Stimulated activated naive CD8-positive, alpha-beta T cell treated with anti-CD3 and anti-CD28 coated beads, Interleukin-15, amount 100 ng/mL, for 72 hours (primary cell): ENCODE measurements at regions not wholly inside any gene's neighbourhood (a gene's known extent, or its start where the extent isn't known, plus 50 kb on each side); places are given as distances from the start of the nearest gene placed in this dataset.
A peak's percentile ranks its signal among the peaks of the same experiment; 100 is the strongest.

Experiments
- ATAC-seq: fragments of 150-1000 bp; cut with Tn5 transposase; 2 replicates; pipeline ENCODE4 v1.10.0; 2021; ENCODE audit warnings: mild to moderate bottlenecking, moderate library complexity
- DNase-seq, 2 donors: peaks; one replicate each; pipeline ENCODE4 v3.0.0; 2021 to 2022
- H3K27ac Mint-ChIP-seq, 2 donors: one replicate each; pipeline ENCODE4 v1.8.0; 2022; ENCODE audit warnings: mild to moderate bottlenecking in 2 of 2, mixed read lengths in 2 of 2, moderate library complexity in 2 of 2
- H3K27me3 Mint-ChIP-seq: one replicate; pipeline ENCODE4 v1.8.0; 2022; ENCODE audit warnings: mixed read lengths
- H3K4me1 Mint-ChIP-seq: one replicate; pipeline ENCODE4 v1.8.0; 2022; ENCODE audit warnings: mild to moderate bottlenecking, mixed read lengths
- H3K4me3 Mint-ChIP-seq, 2 donors: one replicate each; pipeline ENCODE4 v1.8.0; 2022; ENCODE audit warnings: mild to moderate bottlenecking in 2 of 2, mixed read lengths in 2 of 2, moderate library complexity in 1 of 2
- H3K9me3 Mint-ChIP-seq, 2 donors: one replicate each; pipeline ENCODE4 v1.8.0; 2022; ENCODE audit warnings: mixed read lengths in 2 of 2

GRCh38 chr18:45349019-45349418 lies 266.3 kb upstream of the SLC14A2 start:
- Mint-ChIP-seq H3K9me3 (no peaks in the 10 kb centered on the region), H3K4me3 (no peak overlapping the region), H3K27me3 (no peaks in the 10 kb centered on the region), H3K27ac (no peak overlapping the region), H3K4me1 (no peaks in the 10 kb centered on the region)
- DNase-seq (no peak), ATAC-seq (no peak)

GRCh38 chr18:45349467-45349866 lies 265.8 kb upstream of the SLC14A2 start:
- no peak overlapping the region for H3K4me3 Mint-ChIP-seq
- H3K27ac Mint-ChIP-seq, result no peak overlapping the region
- no peaks in the 10 kb centered on the region for H3K9me3 Mint-ChIP-seq
- DNase-seq (no peak), ATAC-seq (no peak)
- H3K4me1 Mint-ChIP-seq, result no peaks in the 10 kb centered on the region
- H3K27me3 Mint-ChIP-seq, result no peaks in the 10 kb centered on the region

DNA sequence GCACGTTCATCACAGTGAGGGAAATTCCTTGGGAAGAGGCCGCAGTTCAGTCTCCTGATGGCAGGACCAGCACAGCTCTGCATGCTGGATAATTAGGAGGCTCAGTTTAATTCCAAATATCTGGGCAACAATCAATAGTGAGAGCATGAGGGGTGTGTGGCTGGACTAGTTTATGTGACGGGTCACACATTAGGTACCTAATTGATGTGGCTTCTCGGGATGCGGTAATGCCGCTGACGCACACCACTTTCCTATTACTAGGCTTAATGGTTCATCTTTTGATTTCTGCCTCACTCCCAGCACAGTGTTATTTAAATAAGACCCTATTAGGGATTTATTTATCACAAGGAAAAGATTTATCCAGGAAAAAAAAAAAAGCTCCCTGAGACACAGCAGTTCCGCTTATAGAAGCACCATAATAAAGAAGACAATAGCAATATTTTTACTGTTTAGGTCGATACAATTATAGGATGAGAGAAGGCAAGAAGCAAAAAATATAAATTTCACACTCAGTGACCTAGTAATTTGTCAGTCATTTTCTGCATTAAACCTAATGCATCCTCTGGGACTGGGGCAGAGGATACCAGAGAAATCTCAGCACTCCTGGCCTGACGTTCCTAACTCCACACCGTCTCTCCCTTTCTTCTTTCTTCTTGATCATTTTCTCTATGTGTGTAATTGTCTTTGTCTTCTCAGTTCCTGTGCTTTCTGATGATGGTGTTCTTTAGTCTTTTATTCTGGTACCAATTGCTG lies 264.7 kb upstream of the SLC14A2 start:
- Mint-ChIP-seq H3K4me1 (no peaks in the 10 kb centered on the region), H3K4me3 (no peak overlapping the region), H3K27ac (no peak overlapping the region), H3K9me3 (no peaks in the 10 kb centered on the region), H3K27me3 (no peaks in the 10 kb centered on the region)
- ATAC-seq (no peak), DNase-seq (no peak)

DNA sequence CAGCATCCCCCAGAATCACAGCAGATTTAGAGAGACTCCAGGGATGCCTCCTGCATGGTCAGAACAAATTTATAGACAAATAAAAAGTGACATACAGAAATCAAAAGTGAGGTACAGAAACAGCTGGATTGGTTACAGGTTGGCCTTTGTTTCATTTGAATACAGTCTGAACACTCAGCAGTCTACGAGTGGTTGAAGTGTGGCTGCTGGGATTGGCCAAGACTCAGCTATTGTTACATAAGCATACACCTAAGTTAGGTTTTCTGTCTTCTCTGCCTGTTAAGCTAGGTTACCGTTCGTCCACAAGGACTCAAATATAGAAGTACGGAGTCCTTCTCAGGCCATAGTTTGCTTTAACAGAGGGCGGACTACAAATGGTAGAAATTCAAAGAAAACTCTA lies 262.4 kb upstream of the SLC14A2 start:
- Mint-ChIP-seq H3K4me3 (no peak overlapping the region), H3K4me1 (no peaks in the 10 kb centered on the region), H3K27ac (no peak overlapping the region), H3K9me3 (no peaks in the 10 kb centered on the region), H3K27me3 (no peaks in the 10 kb centered on the region)
- ATAC-seq, result no peak
- DNase-seq, result no peak

DNA sequence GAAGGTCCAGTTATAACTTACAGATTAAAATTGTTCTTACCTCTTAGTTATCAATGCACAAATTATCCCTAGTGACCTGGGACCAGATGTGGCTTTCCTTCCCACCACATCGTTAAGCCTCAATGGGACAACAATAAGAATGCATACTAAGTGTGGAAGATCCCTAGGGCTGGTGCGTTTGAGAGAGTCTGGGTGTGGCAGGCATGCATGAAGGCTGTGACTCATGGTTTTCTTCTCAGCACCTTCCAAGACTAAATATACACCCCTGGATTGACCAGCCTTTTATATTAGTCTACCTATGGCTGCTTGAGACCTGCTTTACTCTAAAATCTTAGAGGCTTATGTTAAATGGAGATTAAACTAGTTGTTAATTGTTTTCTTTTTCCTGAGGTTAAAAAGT lies 261.7 kb upstream of the SLC14A2 start:
- Mint-ChIP-seq H3K4me1 (no peaks in the 10 kb centered on the region), H3K4me3 (no peak overlapping the region), H3K9me3 (no peaks in the 10 kb centered on the region), H3K27me3 (no peaks in the 10 kb centered on the region), H3K27ac (no peak overlapping the region)
- DNase-seq, result no peak
- no peak for ATAC-seq

DNA sequence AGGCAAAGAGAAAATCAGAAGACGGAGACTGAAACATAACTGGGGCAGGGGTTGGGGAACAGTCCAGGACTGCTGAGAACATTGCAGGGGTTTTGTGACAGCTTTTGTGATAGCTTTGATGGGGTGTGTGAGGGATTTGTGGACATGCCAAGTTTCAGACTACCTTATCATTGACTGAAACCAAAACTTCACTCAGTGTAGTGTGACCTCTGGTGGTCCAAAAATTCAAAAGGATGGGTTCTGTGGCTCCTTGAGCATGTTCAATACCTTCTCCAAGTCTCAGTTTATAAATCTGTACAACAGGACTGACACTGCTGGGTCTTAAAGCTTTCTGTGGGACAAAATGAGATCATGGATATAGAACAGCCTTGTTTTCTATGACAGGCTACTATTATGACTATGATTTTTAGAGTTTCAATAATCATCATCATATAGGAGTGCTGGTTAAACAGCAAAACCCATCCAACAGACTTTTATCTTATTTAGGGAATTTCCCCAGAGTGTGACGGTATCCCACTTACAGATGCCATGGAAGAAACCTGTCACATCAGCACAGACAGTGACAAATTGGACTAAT lies 259.2 kb upstream of the SLC14A2 start:
- no peak overlapping the region for H3K27ac Mint-ChIP-seq
- ATAC-seq (peak; percentile 62), DNase-seq (no peak)
- H3K4me1 Mint-ChIP-seq, result no peaks in the 10 kb centered on the region
- H3K9me3 Mint-ChIP-seq, result no peaks in the 10 kb centered on the region
- no peaks in the 10 kb centered on the region for H3K27me3 Mint-ChIP-seq
- H3K4me3 Mint-ChIP-seq, result no peak overlapping the region

DNA sequence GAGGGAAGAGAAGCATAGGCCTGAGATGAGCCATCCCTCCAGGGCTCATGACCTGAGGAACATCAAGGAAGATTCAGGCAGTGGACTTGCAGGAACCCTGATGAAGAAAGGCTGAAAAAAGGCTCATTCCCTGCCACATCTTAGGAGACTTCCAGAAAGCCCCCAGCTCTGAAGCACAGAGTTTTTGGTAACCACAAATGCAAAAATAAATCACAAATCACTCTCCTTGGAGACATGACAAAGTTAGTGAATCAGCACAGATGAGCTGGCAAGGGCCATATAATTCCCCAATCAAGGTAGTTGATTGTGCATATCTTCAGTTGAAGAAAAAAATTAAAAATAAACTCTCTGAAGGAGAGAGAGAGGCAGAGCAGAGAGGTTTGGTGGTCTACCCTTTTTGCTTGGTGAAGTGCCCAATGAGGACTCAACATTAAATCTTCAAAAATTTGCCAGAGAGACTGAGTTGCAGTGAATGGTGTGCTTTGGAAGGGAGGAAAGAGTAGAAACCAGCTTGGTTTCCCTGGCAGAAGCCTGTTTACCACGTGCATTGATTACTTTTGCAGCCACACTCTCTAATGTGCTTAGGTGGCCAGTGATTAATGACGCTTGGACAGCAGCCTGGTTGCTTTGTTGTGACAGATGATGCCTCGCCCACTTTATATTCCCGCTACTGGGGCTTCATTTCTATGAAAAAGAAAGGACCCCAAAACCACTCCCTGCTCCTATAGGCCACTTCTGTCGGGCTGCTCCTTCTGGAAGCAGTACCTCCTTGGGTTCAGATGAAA lies 257.4 kb upstream of the SLC14A2 start:
- no peak overlapping the region for H3K4me3 Mint-ChIP-seq
- H3K27me3 Mint-ChIP-seq, result no peaks in the 10 kb centered on the region
- no peak overlapping the region for H3K27ac Mint-ChIP-seq
- no peaks in the 10 kb centered on the region for H3K4me1 Mint-ChIP-seq
- H3K9me3 Mint-ChIP-seq, result no peaks in the 10 kb centered on the region
- no peak for ATAC-seq
- no peak for DNase-seq

DNA sequence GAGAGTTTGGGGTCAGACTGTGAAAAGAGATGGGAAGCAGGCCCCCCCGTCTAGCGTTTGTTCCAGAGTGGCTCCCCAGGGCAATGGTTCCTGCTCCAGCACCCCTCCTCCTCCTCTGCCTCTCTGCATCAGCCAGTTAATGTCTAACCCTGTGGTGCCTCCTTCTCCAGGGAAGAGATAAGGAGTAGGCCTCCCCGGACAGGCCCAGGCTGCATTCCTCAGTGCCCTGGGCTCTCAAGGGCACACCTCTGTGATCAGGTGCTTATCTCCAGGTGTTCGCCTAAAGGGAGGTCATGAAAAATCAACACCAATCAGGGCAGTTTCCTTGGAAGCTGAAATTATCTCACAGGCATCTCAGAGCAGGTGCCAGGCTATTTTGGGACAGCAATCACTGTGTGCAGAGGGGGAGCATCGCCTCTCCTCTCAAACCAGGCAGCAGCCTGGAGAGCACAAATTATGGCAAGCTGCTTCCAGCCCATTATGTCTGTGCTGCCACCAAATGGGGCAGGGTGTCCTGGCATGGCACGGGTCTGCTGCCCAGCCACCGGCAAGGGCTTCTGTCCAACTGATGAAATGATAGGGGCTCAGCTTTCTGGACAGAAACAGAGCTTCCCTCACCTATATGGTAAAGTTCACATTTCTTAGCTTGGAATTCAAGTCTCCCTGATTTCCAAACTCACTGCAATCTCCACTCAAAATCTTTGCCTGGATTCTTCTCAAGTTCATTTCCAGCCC lies 255.8 kb upstream of the SLC14A2 start:
- Mint-ChIP-seq H3K27me3 (no peaks in the 10 kb centered on the region), H3K4me1 (no peaks in the 10 kb centered on the region), H3K9me3 (no peaks in the 10 kb centered on the region), H3K27ac (no peak overlapping the region), H3K4me3 (no peak overlapping the region)
- DNase-seq (no peak), ATAC-seq (no peak)

- H3K27ac Mint-ChIP-seq, result no peak overlapping the region
- no peak for DNase-seq
- peaks cover 5% of the 10 kb centered on the region for H3K27me3 Mint-ChIP-seq
These were observed 254.0 kb upstream of the SLC14A2 start for GRCh38 chr18:45361125-45361851.

DNA sequence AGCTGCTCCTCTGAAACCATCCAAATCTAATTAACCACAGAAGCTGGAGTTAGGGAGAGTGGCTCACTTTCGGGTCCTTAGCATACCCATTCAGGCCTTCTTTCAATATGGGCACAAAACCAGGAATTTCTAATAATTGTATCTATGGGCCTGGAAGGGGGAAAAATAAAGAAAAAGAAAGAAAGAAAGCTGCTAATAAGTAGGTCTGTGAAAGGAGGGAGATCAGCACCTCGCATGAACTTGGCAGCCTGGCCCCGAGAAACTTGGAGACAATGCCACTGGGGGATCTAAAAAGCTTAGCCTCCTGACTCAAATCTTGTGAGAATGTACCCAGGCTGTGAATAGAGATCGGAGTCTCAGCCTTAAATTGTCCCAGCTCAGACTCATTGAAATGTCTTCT lies 252.1 kb upstream of the SLC14A2 start:
- DNase-seq (no peak), ATAC-seq (no peak)
- Mint-ChIP-seq H3K27me3 (peaks cover 15% of the 10 kb centered on the region), H3K4me3 (no peak overlapping the region), H3K27ac (peak overlapping the region in 1 of 2 donors; percentile 42), H3K9me3 (no peaks in the 10 kb centered on the region), H3K4me1 (no peaks in the 10 kb centered on the region)

More at GRCh38 chr18:45361125-45361851, 254.0 kb upstream of the SLC14A2 start:
- Mint-ChIP-seq H3K4me1 (no peaks in the 10 kb centered on the region), H3K4me3 (no peak overlapping the region), H3K9me3 (no peaks in the 10 kb centered on the region)
- ATAC-seq, result no peak

- DNase-seq (no peak), ATAC-seq (no peak)
- no peaks in the 10 kb centered on the region for H3K9me3 Mint-ChIP-seq
These were observed 249.4 kb upstream of the SLC14A2 start for GRCh38 chr18:45365835-45366234.

DNA sequence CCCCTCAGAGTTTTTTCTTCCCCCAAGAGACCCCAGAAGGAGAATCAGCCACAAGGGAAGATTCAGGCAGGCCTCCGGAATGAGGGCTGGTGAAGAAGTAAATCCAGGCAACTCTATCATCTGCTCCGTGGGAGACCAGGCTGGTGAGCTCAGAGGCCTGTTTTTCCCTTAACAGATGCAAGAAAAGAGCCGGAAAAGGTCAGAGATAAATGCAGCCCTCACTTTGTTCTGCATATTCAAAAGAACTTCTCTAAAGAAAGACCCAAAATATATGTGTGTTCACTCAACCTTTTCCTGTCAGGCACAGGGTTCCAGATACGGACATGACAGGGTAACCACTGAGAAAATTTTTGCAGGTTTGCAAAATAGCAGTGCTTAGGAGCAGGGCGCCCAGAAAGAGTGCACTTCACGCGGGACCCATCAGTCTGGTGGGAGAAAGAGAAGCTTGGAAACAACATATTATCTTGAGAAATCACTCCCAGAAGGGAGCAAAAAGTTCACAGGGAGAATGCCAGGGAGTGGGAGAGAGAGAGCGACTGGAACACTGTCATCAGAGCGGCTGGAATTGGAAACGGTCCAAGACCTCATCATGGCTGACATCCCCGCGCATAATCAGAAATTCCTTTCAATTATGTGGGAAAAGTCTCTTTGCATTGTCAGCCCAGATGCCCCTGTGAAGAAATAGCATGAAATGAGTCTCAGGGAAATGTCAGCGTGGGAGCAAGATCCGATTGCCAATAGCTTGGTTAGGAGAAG lies 244.8 kb upstream of the SLC14A2 start:
- ATAC-seq, result no peak
- Mint-ChIP-seq H3K9me3 (no peaks in the 10 kb centered on the region), H3K4me3 (no peak overlapping the region), H3K4me1 (no peaks in the 10 kb centered on the region), H3K27ac (no peak overlapping the region), H3K27me3 (peaks cover 46% of the 10 kb centered on the region)
- no peak for DNase-seq

More at GRCh38 chr18:45365835-45366234, 249.4 kb upstream of the SLC14A2 start:
- Mint-ChIP-seq H3K4me1 (no peaks in the 10 kb centered on the region), H3K4me3 (no peak overlapping the region), H3K27ac (no peak overlapping the region), H3K27me3 (peaks cover 41% of the 10 kb centered on the region)

- no peaks in the 10 kb centered on the region for H3K9me3 Mint-ChIP-seq
- H3K4me1 Mint-ChIP-seq, result no peaks in the 10 kb centered on the region
- DNase-seq (no peak), ATAC-seq (no peak)
- H3K27ac Mint-ChIP-seq, result no peak overlapping the region
- H3K27me3 Mint-ChIP-seq, result peaks cover 57% of the 10 kb centered on the region
- no peak overlapping the region for H3K4me3 Mint-ChIP-seq
These were observed 241.9 kb upstream of the SLC14A2 start for GRCh38 chr18:45373286-45373880.

- no peak for DNase-seq
- Mint-ChIP-seq H3K27me3 (peaks cover 54% of the 10 kb centered on the region), H3K4me3 (no peak overlapping the region), H3K9me3 (no peaks in the 10 kb centered on the region), H3K4me1 (no peaks in the 10 kb centered on the region), H3K27ac (no peak overlapping the region)
- no peak for ATAC-seq
These were observed 241.0 kb upstream of the SLC14A2 start for GRCh38 chr18:45374236-45374635.
